Endothelial cell of umbilical vein (primary cell): ENCODE measurements at regions not wholly inside any gene's neighbourhood (a gene's known extent, or its start where the extent isn't known, plus 50 kb on each side); places are given as distances from the start of the nearest gene placed in this dataset.
"Not testable (repeated sequence)": the region's sequence is repeated elsewhere in the genome, so short reads cannot be mapped to it uniquely, and the experiment has no call there.

ENCODE experiments used
- BruUV-seq: library from RNA; stranded (reverse); fragments of 400-500 nt; replicated peaks from 2 replicates; lab custom pipeline; 2021; lab: Mats Ljungman, UMichigan
- CTCF ChIA-PET: fragments of 300-600, 350-600 bp; sonication (Branson Sonifier 250); formaldehyde crosslinking; loops from one replicate; lab custom pipeline; 2021; ENCODE audit warnings: antibody characterized with exemption, inconsistent platforms; lab: Charles Lee
- POLR2A ChIA-PET: fragments of 300-600, 350-600 bp; sonication (Branson Sonifier 250); formaldehyde crosslinking; loops from one replicate; lab custom pipeline; 2021; ENCODE audit warnings: antibody characterized with exemption, inconsistent platforms; lab: Charles Lee
- DNase-seq: peaks from one replicate; pipeline ENCODE4 v3.0.0-alpha.2; 2011; ENCODE audit warnings: low read depth, low spot score
- FAIRE-seq: peaks from 2 replicates; lab custom pipeline; 2011; peaks lifted over from hg19 to GRCh38; lab: Jason Lieb, UNC
- H2AFZ ChIP-seq: 2 replicates; pipeline ENCODE4 v1.6.0; 2012; ENCODE audit warnings: low read depth, low read length, control low read depth, inconsistent platforms
- H3K27ac ChIP-seq: 2 replicates; pipeline ENCODE4 v1.5.1; 2011; ENCODE audit warnings: low read depth, mild to moderate bottlenecking, control low read depth, low read length, moderate library complexity; ENCODE audit not compliant: insufficient read depth
- H3K27me3 ChIP-seq, 2 experiments: 2 replicates each; pipeline versions ENCODE4 v1.6.0 to v1.6.1; 2011; ENCODE audit warnings: low read length in 2 of 2, mixed read lengths in 1 of 2; ENCODE audit not compliant: control insufficient read depth in 2 of 2, insufficient read depth in 2 of 2
- H3K36me3 ChIP-seq, 2 experiments: 2 replicates in 1 of 2; 3 replicates in 1 of 2; pipeline ENCODE4 v1.5.1; 2011; ENCODE audit warnings: low read length in 2 of 2, mild to moderate bottlenecking in 1 of 2, moderate library complexity in 1 of 2; ENCODE audit not compliant: control insufficient read depth in 2 of 2, insufficient read depth in 2 of 2; ENCODE audit errors: extremely low read depth in 1 of 2
- H3K4me1 ChIP-seq: 3 replicates; pipeline ENCODE4 v1.5.1; 2011; ENCODE audit warnings: mild to moderate bottlenecking, low read length; ENCODE audit not compliant: control insufficient read depth, insufficient read depth; ENCODE audit errors: extremely low read depth
- H3K4me2 ChIP-seq: 2 replicates; pipeline ENCODE4 v1.6.1; 2011; ENCODE audit warnings: low read length, control low read depth, mixed read lengths; ENCODE audit not compliant: insufficient read depth
- H3K4me3 ChIP-seq, 3 experiments: fragments of 200-600 bp in 1 of 3; sonication (generic), shearing (Covaris generic) in 1 of 3; replicated peaks in 1 of 3; 2 replicates each; pipeline ENCODE4 v1.5.1; 2011 to 2016; ENCODE audit warnings: control low read depth in 3 of 3, low read length in 3 of 3, mild to moderate bottlenecking in 2 of 3, inconsistent platforms in 1 of 3, low read depth in 1 of 3, moderate library complexity in 1 of 3; ENCODE audit not compliant: insufficient read depth in 1 of 3
- H3K79me2 ChIP-seq: 2 replicates; pipeline ENCODE4 v1.6.0; 2012; ENCODE audit warnings: low read length, inconsistent platforms; ENCODE audit not compliant: control insufficient read depth, insufficient read depth
- H3K9ac ChIP-seq: replicated peaks from 2 replicates; pipeline ENCODE3; 2011; ENCODE audit warnings: low read length, control low read depth; ENCODE audit not compliant: insufficient read depth; ENCODE audit errors: extremely low read depth
- H3K9me1 ChIP-seq: replicated peaks from 3 replicates; pipeline ENCODE4 v1.6.0; 2011; ENCODE audit warnings: mild to moderate bottlenecking, low read length; ENCODE audit not compliant: control insufficient read depth, insufficient read depth; ENCODE audit errors: extremely low read depth
- H3K9me3 ChIP-seq: replicated peaks from 2 replicates; pipeline ENCODE4 v1.5.1; 2012; ENCODE audit warnings: low read length, inconsistent platforms; ENCODE audit not compliant: control insufficient read depth, insufficient read depth
- H4K20me1 ChIP-seq: replicated peaks from 2 replicates; pipeline ENCODE3; 2011; ENCODE audit warnings: mild to moderate bottlenecking, low read length; ENCODE audit not compliant: control insufficient read depth, insufficient read depth; ENCODE audit errors: extremely low read depth
- dilution Hi-C: fragments of 300-500 bp; cut with MboI; formaldehyde crosslinking; loops from one replicate; pipeline ENCODE4 v1.15.0; 2019; ENCODE audit warnings: low sequenced_read_pairs; ENCODE audit not compliant: extremely low pct_ligation_motif_present
- intact Hi-C: fragments of 100-400 bp; cut with micrococcal nuclease; formaldehyde crosslinking; loops from one replicate; pipeline ENCODE4 v1.10.0; 2022

- H3K27ac ChIP-seq, H3K79me2 ChIP-seq, H3K4me1 ChIP-seq, FAIRE-seq, DNase-seq, H2AFZ ChIP-seq, BruUV-seq, H3K4me3 ChIP-seq, H3K9me1 ChIP-seq, H3K9me3 ChIP-seq, dilution Hi-C loops, CTCF ChIA-PET, POLR2A ChIA-PET, H3K36me3 ChIP-seq, H4K20me1 ChIP-seq, H3K9ac ChIP-seq, intact Hi-C loops, H3K4me2 ChIP-seq, H3K27me3 ChIP-seq: not testable (repeated sequence)
Observed at GRCh38 chr11:3513311-3513710, 128.5 kb downstream of the ART5 start.

- FAIRE-seq, dilution Hi-C loops, H3K27ac ChIP-seq, H3K27me3 ChIP-seq, DNase-seq, CTCF ChIA-PET, H4K20me1 ChIP-seq, H3K9me3 ChIP-seq, BruUV-seq, H3K79me2 ChIP-seq, H3K9me1 ChIP-seq, H3K4me1 ChIP-seq, H3K36me3 ChIP-seq, H2AFZ ChIP-seq, H3K4me2 ChIP-seq, H3K4me3 ChIP-seq, intact Hi-C loops, H3K9ac ChIP-seq, POLR2A ChIA-PET: not testable (repeated sequence)
Observed at GRCh38 chr11:3512751-3513150, 129.0 kb downstream of the ART5 start.

GRCh38 chr11:3512133-3512703 lies 129.6 kb downstream of the ART5 start:
- H3K27me3 ChIP-seq, POLR2A ChIA-PET, H3K4me1 ChIP-seq, FAIRE-seq, H3K79me2 ChIP-seq, H3K9ac ChIP-seq, CTCF ChIA-PET, DNase-seq, BruUV-seq, H3K4me2 ChIP-seq, H3K4me3 ChIP-seq, H3K36me3 ChIP-seq, H3K27ac ChIP-seq, H2AFZ ChIP-seq, H3K9me3 ChIP-seq, intact Hi-C loops, H4K20me1 ChIP-seq, H3K9me1 ChIP-seq, dilution Hi-C loops: not testable (repeated sequence)

GRCh38 chr11:3511416-3512132 lies 130.2 kb downstream of the ART5 start:
- H2AFZ ChIP-seq, H3K27me3 ChIP-seq, H4K20me1 ChIP-seq, intact Hi-C loops, H3K9me3 ChIP-seq, H3K9ac ChIP-seq, H3K79me2 ChIP-seq, H3K9me1 ChIP-seq, H3K27ac ChIP-seq, DNase-seq, H3K36me3 ChIP-seq, POLR2A ChIA-PET, H3K4me2 ChIP-seq, CTCF ChIA-PET, H3K4me1 ChIP-seq, H3K4me3 ChIP-seq, BruUV-seq, FAIRE-seq, dilution Hi-C loops: not testable (repeated sequence)
